ENCODE measurements at regions not wholly inside any gene's neighbourhood (a gene's known extent, or its start where the extent isn't known, plus 50 kb on each side); places are given as distances from the start of the nearest gene placed in this dataset.
"Not testable (repeated sequence)": the region's sequence is repeated elsewhere in the genome, so short reads cannot be mapped to it uniquely, and the experiment has no call there.

DNA sequence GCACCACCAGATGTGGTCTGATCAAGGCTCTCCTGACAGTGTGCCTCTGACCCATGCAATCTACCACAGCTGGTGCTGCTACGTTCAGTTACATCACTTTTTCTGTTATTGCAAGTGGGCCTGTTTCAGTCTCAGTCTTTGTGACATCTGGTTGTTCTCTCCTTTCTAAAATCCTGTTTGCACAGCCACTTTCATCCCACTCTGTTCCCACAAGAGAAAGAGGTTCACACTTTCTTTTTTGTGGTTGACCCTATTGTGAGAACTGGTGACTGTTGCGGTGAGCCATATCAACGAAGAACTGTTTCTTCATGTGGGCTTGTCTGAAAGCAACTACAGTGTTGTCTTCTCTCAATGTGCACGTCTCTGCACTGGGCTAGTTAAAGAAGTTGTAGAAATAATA lies 342.8 kb upstream of the ARPP21 start (continued):
- TF ChIP-seq EZH2 (IDR thresholded peaks at IDR 0.05; ENCODE audit: borderline replicate concordance, control insufficient read depth, low read depth, low read length) (no peak), CHD1 (IDR thresholded peaks at IDR 0.05; ENCODE audit: low read depth, low read length) (no peak), IKZF1 (conservative IDR thresholded peaks at IDR 0.05) (0 out of 2 replicates have a peak, but pooled peaks have one; percentile 34), TBL1XR1 (IDR thresholded peaks at IDR 0.05; ENCODE audit: low read depth, low read length) (no peak), IKZF2 (IDR thresholded peaks at IDR 0.05) (peak; percentile 44 to 45; a peak in 3 of 4 replicates), TCF7 (IDR thresholded peaks at IDR 0.05; ENCODE audit: borderline replicate concordance) (peak; percentile 79), NR2C1 (IDR thresholded peaks at IDR 0.05) (no peak), SRF (IDR thresholded peaks at IDR 0.05; ENCODE audit: low read depth in 2 of 2, low read length in 2 of 2) (no peak), TCF3 (IDR thresholded peaks at IDR 0.05; ENCODE audit: borderline replicate concordance, insufficient read depth, low read depth, low read length) (no peak), RAD21 (IDR thresholded peaks at IDR 0.05; ENCODE audit: insufficient read depth, low read depth, low read length) (no peak), ZNF384 (IDR thresholded peaks at IDR 0.05; ENCODE audit: borderline replicate concordance, low read depth, low read length) (no peak), SP1 (IDR thresholded peaks at IDR 0.05; ENCODE audit: low read depth, low read length) (no peak), TCF12 (IDR thresholded peaks at IDR 0.05; ENCODE audit: low read depth, low read length) (0 out of 2 replicates have a peak, but pooled peaks have one; percentile 41), ESRRA (IDR thresholded peaks at IDR 0.05; ENCODE audit: low read length) (no peak), NFYA (IDR thresholded peaks at IDR 0.05; ENCODE audit: borderline replicate concordance, low read depth, low read length) (no peak), SMARCA5 (IDR thresholded peaks at IDR 0.05) (no peak), CREB1 (IDR thresholded peaks at IDR 0.05; ENCODE audit: low read depth) (0 out of 2 replicates have a peak, but pooled peaks have one; percentile 29)
- TF ChIP-seq, protein P1, sequence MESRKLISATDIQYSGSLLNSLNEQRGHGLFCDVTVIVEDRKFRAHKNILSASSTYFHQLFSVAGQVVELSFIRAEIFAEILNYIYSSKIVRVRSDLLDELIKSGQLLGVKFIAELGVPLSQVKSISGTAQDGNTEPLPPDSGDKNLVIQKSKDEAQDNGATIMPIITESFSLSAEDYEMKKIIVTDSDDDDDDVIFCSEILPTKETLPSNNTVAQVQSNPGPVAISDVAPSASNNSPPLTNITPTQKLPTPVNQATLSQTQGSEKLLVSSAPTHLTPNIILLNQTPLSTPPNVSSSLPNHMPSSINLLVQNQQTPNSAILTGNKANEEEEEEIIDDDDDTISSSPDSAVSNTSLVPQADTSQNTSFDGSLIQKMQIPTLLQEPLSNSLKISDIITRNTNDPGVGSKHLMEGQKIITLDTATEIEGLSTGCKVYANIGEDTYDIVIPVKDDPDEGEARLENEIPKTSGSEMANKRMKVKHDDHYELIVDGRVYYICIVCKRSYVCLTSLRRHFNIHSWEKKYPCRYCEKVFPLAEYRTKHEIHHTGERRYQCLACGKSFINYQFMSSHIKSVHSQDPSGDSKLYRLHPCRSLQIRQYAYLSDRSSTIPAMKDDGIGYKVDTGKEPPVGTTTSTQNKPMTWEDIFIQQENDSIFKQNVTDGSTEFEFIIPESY (IDR thresholded peaks at IDR 0.05): no peak
- TF ChIP-seq, protein P2, sequence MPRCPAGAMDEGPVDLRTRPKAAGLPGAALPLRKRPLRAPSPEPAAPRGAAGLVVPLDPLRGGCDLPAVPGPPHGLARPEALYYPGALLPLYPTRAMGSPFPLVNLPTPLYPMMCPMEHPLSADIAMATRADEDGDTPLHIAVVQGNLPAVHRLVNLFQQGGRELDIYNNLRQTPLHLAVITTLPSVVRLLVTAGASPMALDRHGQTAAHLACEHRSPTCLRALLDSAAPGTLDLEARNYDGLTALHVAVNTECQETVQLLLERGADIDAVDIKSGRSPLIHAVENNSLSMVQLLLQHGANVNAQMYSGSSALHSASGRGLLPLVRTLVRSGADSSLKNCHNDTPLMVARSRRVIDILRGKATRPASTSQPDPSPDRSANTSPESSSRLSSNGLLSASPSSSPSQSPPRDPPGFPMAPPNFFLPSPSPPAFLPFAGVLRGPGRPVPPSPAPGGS (IDR thresholded peaks at IDR 0.05; ENCODE audit: borderline replicate concordance, insufficient read depth, low read depth, low read length, poor library complexity, severe bottlenecking): no peak
- TF ChIP-seq, protein P3, sequence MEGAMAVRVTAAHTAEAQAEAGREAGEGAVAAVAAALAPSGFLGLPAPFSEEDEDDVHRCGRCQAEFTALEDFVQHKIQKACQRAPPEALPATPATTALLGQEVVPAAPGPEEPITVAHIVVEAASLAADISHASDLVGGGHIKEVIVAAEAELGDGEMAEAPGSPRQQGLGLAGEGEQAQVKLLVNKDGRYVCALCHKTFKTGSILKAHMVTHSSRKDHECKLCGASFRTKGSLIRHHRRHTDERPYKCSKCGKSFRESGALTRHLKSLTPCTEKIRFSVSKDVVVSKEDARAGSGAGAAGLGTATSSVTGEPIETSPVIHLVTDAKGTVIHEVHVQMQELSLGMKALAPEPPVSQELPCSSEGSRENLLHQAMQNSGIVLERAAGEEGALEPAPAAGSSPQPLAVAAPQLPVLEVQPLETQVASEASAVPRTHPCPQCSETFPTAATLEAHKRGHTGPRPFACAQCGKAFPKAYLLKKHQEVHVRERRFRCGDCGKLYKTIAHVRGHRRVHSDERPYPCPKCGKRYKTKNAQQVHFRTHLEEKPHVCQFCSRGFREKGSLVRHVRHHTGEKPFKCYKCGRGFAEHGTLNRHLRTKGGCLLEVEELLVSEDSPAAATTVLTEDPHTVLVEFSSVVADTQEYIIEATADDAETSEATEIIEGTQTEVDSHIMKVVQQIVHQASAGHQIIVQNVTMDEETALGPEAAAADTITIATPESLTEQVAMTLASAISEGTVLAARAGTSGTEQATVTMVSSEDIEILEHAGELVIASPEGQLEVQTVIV (IDR thresholded peaks at IDR 0.05; ENCODE audit: borderline replicate concordance, partially characterized antibody): no peak

DNA sequence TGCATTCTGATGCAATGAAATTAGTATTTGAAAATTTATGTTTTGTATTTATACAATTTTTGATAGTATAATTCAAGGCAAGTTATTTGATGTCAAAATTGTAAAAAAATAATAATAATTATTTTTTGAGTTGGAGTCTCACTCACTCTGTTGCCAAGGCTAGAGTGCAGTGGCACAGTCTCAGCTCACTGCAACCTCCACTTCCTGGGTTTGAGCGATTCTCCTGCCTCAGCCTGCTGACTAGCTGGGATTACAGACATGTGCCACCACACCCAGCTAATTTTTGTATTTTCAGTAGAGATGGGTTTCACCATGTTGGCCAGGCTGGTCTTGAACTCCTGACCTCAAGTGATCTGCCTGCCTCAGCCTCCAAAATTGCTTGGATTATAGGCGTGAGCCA lies 342.4 kb upstream of the ARPP21 start:
- SMC1A ChIA-PET (ENCODE audit: uncharacterized antibody, unreplicated experiment); H3K36me3 ChIP-seq (ENCODE audit: control insufficient read depth in 2 of 2, insufficient read depth in 2 of 2, low read length in 1 of 2); CTCF ChIA-PET; H3K79me2 ChIP-seq (ENCODE audit: control insufficient read depth, insufficient read depth, low read length); DNase-seq (ENCODE audit: low read depth, low spot score); intact Hi-C loops (cut with micrococcal nuclease; ENCODE audit: unreplicated experiment); POLR2A ChIA-PET; H3K4me2 ChIP-seq (ENCODE audit: control insufficient read depth, insufficient read depth); FAIRE-seq; H3K4me1 ChIP-seq (ENCODE audit: control insufficient read depth, insufficient read depth, low read length); H3K4me3 ChIP-seq; H3K9me3 ChIP-seq (replicated peaks; ENCODE audit: control insufficient read depth, insufficient read depth, low read length); H2AFZ ChIP-seq (ENCODE audit: control insufficient read depth, low read depth, low read length); H4K20me1 ChIP-seq (ENCODE audit: control insufficient read depth, insufficient read depth); in situ Hi-C loops (cut with MboI); ATAC-seq; H3K9ac ChIP-seq (ENCODE audit: control insufficient read depth, insufficient read depth, low read length); BruUV-seq (replicated peaks); H3K27ac ChIP-seq (ENCODE audit: control insufficient read depth, insufficient read depth); H3K27me3 ChIP-seq (replicated peaks in 1 of 2; ENCODE audit: control insufficient read depth in 2 of 2, insufficient read depth in 2 of 2, low read length in 1 of 2); RAD21 ChIA-PET (ENCODE audit: unreplicated experiment): not testable (repeated sequence)
- WGBS (ENCODE audit: insufficient coverage, insufficient replicate concordance, low lambda C conversion rate, missing lambda C conversion rate): 37% methylated on average over 2 of the region's 2 CpGs
